ENCODE measurements at regions not wholly inside any gene's neighbourhood (a gene's known extent, or its start where the extent isn't known, plus 50 kb on each side); places are given as distances from the start of the nearest gene placed in this dataset.

DNA sequence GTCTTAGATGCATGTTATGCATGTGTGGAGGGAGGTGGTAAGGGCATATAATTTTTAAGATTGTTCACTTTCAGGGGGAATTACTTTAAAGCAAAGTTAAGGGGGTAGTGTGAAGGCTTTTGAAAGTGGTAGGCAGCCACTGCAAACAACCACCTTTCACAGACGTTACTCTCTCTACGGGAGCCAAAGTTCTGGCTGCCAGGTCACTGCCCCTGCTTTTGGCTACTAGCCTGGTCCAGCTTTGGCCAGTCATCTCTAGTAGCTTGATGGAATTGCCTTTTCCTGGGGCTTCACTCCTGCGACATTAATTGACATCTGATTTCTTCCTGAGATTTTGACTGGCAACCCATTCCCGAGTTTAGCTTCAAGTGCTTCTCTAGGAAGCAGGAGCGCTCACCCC is 397.5 kb downstream of the CDH11 start:
- Histone ChIP-seq H3K27me3 (ENCODE audit: control insufficient read depth, extremely low read depth, insufficient read depth, low read length) (no peaks in the 10 kb centered on the region), H3K4me1 (ENCODE audit: control insufficient read depth, extremely low read depth, insufficient read depth, low read length) (no peaks in the 10 kb centered on the region), H3K4me2 (ENCODE audit: control insufficient read depth, extremely low read depth, insufficient read depth, low read depth, low read length) (no peak overlapping the region), H3K9me3 (ENCODE audit: control insufficient read depth, low read depth, low read length) (no peaks in the 10 kb centered on the region), H3K27ac (ENCODE audit: control insufficient read depth, insufficient read depth, low read length) (no peak overlapping the region), H3K4me3 (ENCODE audit: control insufficient read depth in 2 of 3, extremely low read depth in 1 of 3, insufficient read depth in 2 of 3, low read depth in 1 of 3, low read length in 3 of 3) (no peak overlapping the region), H3K36me3 (ENCODE audit: control insufficient read depth in 2 of 2, extremely low read depth in 1 of 2, insufficient read depth in 2 of 2, low read length in 2 of 2) (no peaks in the 10 kb centered on the region), H3K9ac (ENCODE audit: control insufficient read depth, extremely low read depth, insufficient read depth, low read length) (no peak overlapping the region), H3K79me2 (ENCODE audit: control insufficient read depth, insufficient read depth, low read length) (no peaks in the 10 kb centered on the region), H2AFZ (ENCODE audit: control insufficient read depth, low read length) (no peak overlapping the region), H3K9me1 (ENCODE audit: control insufficient read depth, extremely low read depth, insufficient read depth, low read length) (no peaks in the 10 kb centered on the region), H4K20me1 (ENCODE audit: control insufficient read depth, extremely low read depth, insufficient read depth, low read length) (no peaks in the 10 kb centered on the region)
- dilution Hi-C loops (cut with MboI; ENCODE audit: extremely low pct_ligation_motif_present, low sequenced_read_pairs) = no loop called here
- DNase-seq (ENCODE audit: low read depth, low spot score) = no peak
- no peak for TF ChIP-seq EZH2 (IDR thresholded peaks at IDR 0.05; ENCODE audit: low read length)
- TF ChIP-seq, protein P1, sequence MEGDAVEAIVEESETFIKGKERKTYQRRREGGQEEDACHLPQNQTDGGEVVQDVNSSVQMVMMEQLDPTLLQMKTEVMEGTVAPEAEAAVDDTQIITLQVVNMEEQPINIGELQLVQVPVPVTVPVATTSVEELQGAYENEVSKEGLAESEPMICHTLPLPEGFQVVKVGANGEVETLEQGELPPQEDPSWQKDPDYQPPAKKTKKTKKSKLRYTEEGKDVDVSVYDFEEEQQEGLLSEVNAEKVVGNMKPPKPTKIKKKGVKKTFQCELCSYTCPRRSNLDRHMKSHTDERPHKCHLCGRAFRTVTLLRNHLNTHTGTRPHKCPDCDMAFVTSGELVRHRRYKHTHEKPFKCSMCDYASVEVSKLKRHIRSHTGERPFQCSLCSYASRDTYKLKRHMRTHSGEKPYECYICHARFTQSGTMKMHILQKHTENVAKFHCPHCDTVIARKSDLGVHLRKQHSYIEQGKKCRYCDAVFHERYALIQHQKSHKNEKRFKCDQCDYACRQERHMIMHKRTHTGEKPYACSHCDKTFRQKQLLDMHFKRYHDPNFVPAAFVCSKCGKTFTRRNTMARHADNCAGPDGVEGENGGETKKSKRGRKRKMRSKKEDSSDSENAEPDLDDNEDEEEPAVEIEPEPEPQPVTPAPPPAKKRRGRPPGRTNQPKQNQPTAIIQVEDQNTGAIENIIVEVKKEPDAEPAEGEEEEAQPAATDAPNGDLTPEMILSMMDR (optimal IDR thresholded peaks at IDR 0.05 in 1 of 3, IDR thresholded peaks at IDR 0.05 in 1 of 3, conservative IDR thresholded peaks at IDR 0.05 in 1 of 3; ENCODE audit: extremely low read depth in 1 of 3, insufficient read depth in 2 of 3, low read length in 3 of 3) = no peak
- FAIRE-seq = no peak

GRCh38 chr16:64718486-64718885 is 403.4 kb downstream of the CDH11 start:
- Histone ChIP-seq H3K9me3 (ENCODE audit: control insufficient read depth, low read depth, low read length) (no peaks in the 10 kb centered on the region), H2AFZ (ENCODE audit: control insufficient read depth, low read length) (no peak overlapping the region), H3K27ac (ENCODE audit: control insufficient read depth, insufficient read depth, low read length) (no peak overlapping the region), H3K4me2 (ENCODE audit: control insufficient read depth, extremely low read depth, insufficient read depth, low read depth, low read length) (no peak overlapping the region), H3K27me3 (ENCODE audit: control insufficient read depth, extremely low read depth, insufficient read depth, low read length) (no peaks in the 10 kb centered on the region), H4K20me1 (ENCODE audit: control insufficient read depth, extremely low read depth, insufficient read depth, low read length) (no peaks in the 10 kb centered on the region), H3K9ac (ENCODE audit: control insufficient read depth, extremely low read depth, insufficient read depth, low read length) (no peak overlapping the region), H3K79me2 (ENCODE audit: control insufficient read depth, insufficient read depth, low read length) (no peaks in the 10 kb centered on the region), H3K9me1 (ENCODE audit: control insufficient read depth, extremely low read depth, insufficient read depth, low read length) (no peaks in the 10 kb centered on the region), H3K4me3 (ENCODE audit: control insufficient read depth in 2 of 3, extremely low read depth in 1 of 3, insufficient read depth in 2 of 3, low read depth in 1 of 3, low read length in 3 of 3) (no peak overlapping the region), H3K4me1 (ENCODE audit: control insufficient read depth, extremely low read depth, insufficient read depth, low read length) (no peaks in the 10 kb centered on the region), H3K36me3 (ENCODE audit: control insufficient read depth in 2 of 2, extremely low read depth in 1 of 2, insufficient read depth in 2 of 2, low read length in 2 of 2) (no peaks in the 10 kb centered on the region)
- TF ChIP-seq EZH2 (IDR thresholded peaks at IDR 0.05; ENCODE audit: low read length) = no peak
- TF ChIP-seq, protein P1 (optimal IDR thresholded peaks at IDR 0.05 in 1 of 3, IDR thresholded peaks at IDR 0.05 in 1 of 3, conservative IDR thresholded peaks at IDR 0.05 in 1 of 3; ENCODE audit: extremely low read depth in 1 of 3, insufficient read depth in 2 of 3, low read length in 3 of 3) = no peak
- no peak for FAIRE-seq
- DNase-seq (ENCODE audit: low read depth, low spot score) = no peak
- dilution Hi-C loops (cut with MboI; ENCODE audit: extremely low pct_ligation_motif_present, low sequenced_read_pairs) = no loop called here

Measured in keratinocyte (primary cell).